ENCODE measurements at regions not wholly inside any gene's neighbourhood (a gene's known extent, or its start where the extent isn't known, plus 50 kb on each side); places are given as distances from the start of the nearest gene placed in this dataset.

- H3K27me3 Mint-ChIP-seq (ENCODE audit: insufficient read depth, unreplicated experiment), result peaks cover 64% of the 10 kb centered on the region
- no TSS peak for BruUV-seq (replicated peaks)
- H3K4me1 Mint-ChIP-seq (ENCODE audit: insufficient read depth, unreplicated experiment), result peaks cover 11% of the 10 kb centered on the region
- H3K36me3 Mint-ChIP-seq (ENCODE audit: insufficient read depth, unreplicated experiment), result no peaks in the 10 kb centered on the region
- ChIA-PET POLR2A (interaction anchor here (0.6 to 1.5 kb wide), 8 partner anchors 9 to 886 kb away, joined by 3 to 4 read pairs (median 3); no protein-coding TSS in a partner anchor), CTCF (interaction anchor here (0.6 to 8.0 kb wide), 16 partner anchors 9 to 846 kb away, joined by 3 to 90 read pairs (median 4); no protein-coding TSS in a partner anchor)
- TF ChIP-seq, protein P1, sequence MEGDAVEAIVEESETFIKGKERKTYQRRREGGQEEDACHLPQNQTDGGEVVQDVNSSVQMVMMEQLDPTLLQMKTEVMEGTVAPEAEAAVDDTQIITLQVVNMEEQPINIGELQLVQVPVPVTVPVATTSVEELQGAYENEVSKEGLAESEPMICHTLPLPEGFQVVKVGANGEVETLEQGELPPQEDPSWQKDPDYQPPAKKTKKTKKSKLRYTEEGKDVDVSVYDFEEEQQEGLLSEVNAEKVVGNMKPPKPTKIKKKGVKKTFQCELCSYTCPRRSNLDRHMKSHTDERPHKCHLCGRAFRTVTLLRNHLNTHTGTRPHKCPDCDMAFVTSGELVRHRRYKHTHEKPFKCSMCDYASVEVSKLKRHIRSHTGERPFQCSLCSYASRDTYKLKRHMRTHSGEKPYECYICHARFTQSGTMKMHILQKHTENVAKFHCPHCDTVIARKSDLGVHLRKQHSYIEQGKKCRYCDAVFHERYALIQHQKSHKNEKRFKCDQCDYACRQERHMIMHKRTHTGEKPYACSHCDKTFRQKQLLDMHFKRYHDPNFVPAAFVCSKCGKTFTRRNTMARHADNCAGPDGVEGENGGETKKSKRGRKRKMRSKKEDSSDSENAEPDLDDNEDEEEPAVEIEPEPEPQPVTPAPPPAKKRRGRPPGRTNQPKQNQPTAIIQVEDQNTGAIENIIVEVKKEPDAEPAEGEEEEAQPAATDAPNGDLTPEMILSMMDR (IDR thresholded peaks at IDR 0.05; ENCODE audit: unreplicated experiment), result no peak
- no peak overlapping the region for H3K27ac Mint-ChIP-seq (ENCODE audit: low read depth, unreplicated experiment)
- intact Hi-C loops (cut with micrococcal nuclease), result no loop called here
- H3K9me3 Mint-ChIP-seq (ENCODE audit: unreplicated experiment), result no peaks in the 10 kb centered on the region
- no peak overlapping the region for H3K4me3 Mint-ChIP-seq (ENCODE audit: unreplicated experiment)
- DNase-seq (ENCODE audit: unreplicated experiment), result no peak
Observed at GRCh38 chr5:167578977-167579692, 712.3 kb upstream of the WWC1 start.

DNA sequence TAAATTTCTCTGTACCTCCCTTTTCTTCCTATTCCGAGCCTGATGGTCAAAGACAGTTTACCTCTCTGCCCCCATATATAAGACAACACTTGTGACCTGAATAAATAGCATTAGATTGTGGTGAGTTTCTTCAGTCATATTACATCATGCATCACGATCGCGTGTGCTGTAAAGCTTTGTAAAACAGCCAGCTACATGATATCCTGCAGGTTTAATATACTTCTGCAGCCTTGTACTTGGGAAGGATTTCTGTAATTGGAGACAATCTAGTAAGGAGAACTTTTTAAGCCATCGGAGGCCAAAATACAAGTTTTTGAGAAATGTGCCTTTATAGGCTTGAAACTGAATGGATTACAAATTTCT lies 711.8 kb upstream of the WWC1 start:
- peaks cover 6% of the 10 kb centered on the region for H3K4me1 Mint-ChIP-seq (ENCODE audit: insufficient read depth, unreplicated experiment)
- H3K9me3 Mint-ChIP-seq (ENCODE audit: unreplicated experiment), result no peaks in the 10 kb centered on the region
- TF ChIP-seq, protein P1 (IDR thresholded peaks at IDR 0.05; ENCODE audit: unreplicated experiment), result no peak
- H3K4me3 Mint-ChIP-seq (ENCODE audit: unreplicated experiment), result no peak overlapping the region
- no peak overlapping the region for H3K27ac Mint-ChIP-seq (ENCODE audit: low read depth, unreplicated experiment)
- H3K27me3 Mint-ChIP-seq (ENCODE audit: insufficient read depth, unreplicated experiment), result peaks cover 59% of the 10 kb centered on the region
- ChIA-PET POLR2A (interaction anchor here (0.9 to 1.5 kb wide), 3 partner anchors 8 to 476 kb away, joined by 3 to 4 read pairs (median 3); no protein-coding TSS in a partner anchor), CTCF (interaction anchor here (0.6 to 8.0 kb wide), 15 partner anchors 8 to 846 kb away, joined by 3 to 90 read pairs (median 3); no protein-coding TSS in a partner anchor)
- DNase-seq (ENCODE audit: unreplicated experiment), result no peak
- no peaks in the 10 kb centered on the region for H3K36me3 Mint-ChIP-seq (ENCODE audit: insufficient read depth, unreplicated experiment)
- intact Hi-C loops (cut with micrococcal nuclease), result no loop called here
- no TSS peak for BruUV-seq (replicated peaks)

GRCh38 chr5:167580608-167581007 lies 710.8 kb upstream of the WWC1 start:
- no TSS peak for BruUV-seq (replicated peaks)
- POLR2A ChIA-PET, result interaction anchor here (0.9 to 1.5 kb wide), 3 partner anchors 11 to 475 kb away, joined by 3 to 4 read pairs (median 3); no protein-coding TSS in a partner anchor
- no peak overlapping the region for H3K27ac Mint-ChIP-seq (ENCODE audit: low read depth, unreplicated experiment)
- CTCF ChIA-PET, result interaction anchor here (0.6 to 8.0 kb wide), 9 partner anchors 38 to 726 kb away, joined by 3 to 90 read pairs (median 3); no protein-coding TSS in a partner anchor
- TF ChIP-seq, protein P1 (IDR thresholded peaks at IDR 0.05; ENCODE audit: unreplicated experiment), result no peak
- intact Hi-C loops (cut with micrococcal nuclease), result no loop called here
- peaks cover 6% of the 10 kb centered on the region for H3K4me1 Mint-ChIP-seq (ENCODE audit: insufficient read depth, unreplicated experiment)
- no peak for DNase-seq (ENCODE audit: unreplicated experiment)
- no peaks in the 10 kb centered on the region for H3K9me3 Mint-ChIP-seq (ENCODE audit: unreplicated experiment)
- peaks cover 49% of the 10 kb centered on the region for H3K27me3 Mint-ChIP-seq (ENCODE audit: insufficient read depth, unreplicated experiment)
- no peak overlapping the region for H3K4me3 Mint-ChIP-seq (ENCODE audit: unreplicated experiment)
- no peaks in the 10 kb centered on the region for H3K36me3 Mint-ChIP-seq (ENCODE audit: insufficient read depth, unreplicated experiment)

- H3K27me3 Mint-ChIP-seq (ENCODE audit: insufficient read depth, unreplicated experiment), result peaks cover 33% of the 10 kb centered on the region
- DNase-seq (ENCODE audit: unreplicated experiment), result peak; percentile 52
- H3K9me3 Mint-ChIP-seq (ENCODE audit: unreplicated experiment), result no peaks in the 10 kb centered on the region
- TF ChIP-seq, protein P1 (IDR thresholded peaks at IDR 0.05; ENCODE audit: unreplicated experiment), result peak; percentile 68
- BruUV-seq (replicated peaks), result no TSS peak
- H3K36me3 Mint-ChIP-seq (ENCODE audit: insufficient read depth, unreplicated experiment), result no peaks in the 10 kb centered on the region
- H3K4me1 Mint-ChIP-seq (ENCODE audit: insufficient read depth, unreplicated experiment), result peaks cover 2% of the 10 kb centered on the region
- H3K27ac Mint-ChIP-seq (ENCODE audit: low read depth, unreplicated experiment), result no peak overlapping the region
- intact Hi-C loops (cut with micrococcal nuclease), result loop anchor here (1.0 to 2.0 kb wide), 5 partner anchors 117 to 637 kb away; no protein-coding TSS in a partner anchor
- ChIA-PET CTCF (interaction anchor here (0.6 to 3.2 kb wide), 48 partner anchors 9 to 1081 kb away, joined by 3 to 57 read pairs (median 4); no protein-coding TSS in a partner anchor), POLR2A (interaction anchor here (1.2 to 1.5 kb wide), 3 partner anchors 9 to 102 kb away, joined by 4 to 8 read pairs (median 6); no protein-coding TSS in a partner anchor)
- no peak overlapping the region for H3K4me3 Mint-ChIP-seq (ENCODE audit: unreplicated experiment)
Observed at GRCh38 chr5:167582283-167582682, 709.2 kb upstream of the WWC1 start.

All from MCF 10A (cell line).